Mucosa of descending colon (tissue), 3 donors: ENCODE measurements at regions not wholly inside any gene's neighbourhood (a gene's known extent, or its start where the extent isn't known, plus 50 kb on each side); places are given as distances from the start of the nearest gene placed in this dataset.

Experiments used
- ATAC-seq: fragments of 200-7000 bp; cut with Tn5 transposase; one replicate; pipeline ENCODE4 v1.9.1; 2020; ENCODE audit warnings: mild to moderate bottlenecking, moderate library complexity
- DNase-seq, 3 donors: peaks; one replicate each; pipeline ENCODE4 v3.0.0-alpha.2; 2020
- H3K36me3 ChIP-seq: fragments of 200-600 bp; one replicate; pipeline ENCODE4 v1.8.0; 2021; ENCODE audit warnings: low read depth, mild to moderate bottlenecking
- H3K4me1 ChIP-seq: fragments of 200-600 bp; one replicate; pipeline ENCODE4 v1.8.0; 2021; ENCODE audit warnings: low read depth, mild to moderate bottlenecking
- H3K4me3 ChIP-seq: fragments of 200-600 bp; one replicate; pipeline ENCODE4 v1.8.0; 2021; ENCODE audit warnings: mild to moderate bottlenecking
- H3K9me3 ChIP-seq: fragments of 200-600 bp; one replicate; pipeline ENCODE4 v1.8.0; 2021; ENCODE audit warnings: mild to moderate bottlenecking
- CTCF ChIP-seq: fragments of 200-600 bp; IDR thresholded peaks from one replicate; pipeline ENCODE4 v1.8.0; 2022; ENCODE audit warnings: antibody characterized with exemption, mild to moderate bottlenecking
- intact Hi-C, 2 donors: fragments of 100-400 bp; cut with DNase I in 1 of 2; cut with micrococcal nuclease in 1 of 2; formaldehyde crosslinking; loops; one replicate each; pipeline versions ENCODE4 v1.11.0 to v1.11.1; 2022; cut with DNase I, micrococcal nuclease
- donor health status: DM: no; HTN: no; CAD: no; lungs with moderate emphysema.
- donor health status: DM: no; HTN: no; CAD: no.
- donor health status: DM: no; HTN: yes; CAD: no.

- Histone ChIP-seq H3K9me3 (no peaks in the 10 kb centered on the region), H3K4me1 (no peaks in the 10 kb centered on the region), H3K4me3 (no peak overlapping the region), H3K36me3 (no peaks in the 10 kb centered on the region)
- DNase-seq = no peak
- intact Hi-C loops = no loop called here
- peak; percentile 25 for ATAC-seq
- TF ChIP-seq CTCF = no peak
Measured at GRCh38 chr16:5642011-5642410, 544.4 kb upstream of the EEF2KMT start.

GRCh38 chr16:5640883-5641282 is 543.3 kb upstream of the EEF2KMT start:
- no peak for ATAC-seq
- no peak for TF ChIP-seq CTCF
- intact Hi-C loops = no loop called here

GRCh38 chr16:5639531-5639930 is 541.9 kb upstream of the EEF2KMT start:
- DNase-seq (no peak), ATAC-seq (no peak)
- Histone ChIP-seq H3K4me1 (no peaks in the 10 kb centered on the region), H3K4me3 (no peak overlapping the region), H3K36me3 (no peaks in the 10 kb centered on the region), H3K9me3 (no peaks in the 10 kb centered on the region)
- no peak for TF ChIP-seq CTCF
- intact Hi-C loops = no loop called here

More at GRCh38 chr16:5640883-5641282, 543.3 kb upstream of the EEF2KMT start:
- no peaks in the 10 kb centered on the region for H3K36me3 ChIP-seq
- no peaks in the 10 kb centered on the region for H3K4me1 ChIP-seq
- no peak for DNase-seq
- no peaks in the 10 kb centered on the region for H3K9me3 ChIP-seq
- H3K4me3 ChIP-seq = no peak overlapping the region

- no peak for TF ChIP-seq CTCF
- H3K4me1 ChIP-seq = no peaks in the 10 kb centered on the region
- ATAC-seq (no peak), DNase-seq (no peak)
- intact Hi-C loops = no loop called here
- H3K4me3 ChIP-seq = no peak overlapping the region
- H3K36me3 ChIP-seq = no peaks in the 10 kb centered on the region
- H3K9me3 ChIP-seq = no peaks in the 10 kb centered on the region
Measured at GRCh38 chr16:5635331-5635730, 537.7 kb upstream of the EEF2KMT start.

GRCh38 chr16:5634666-5635180 is 537.1 kb upstream of the EEF2KMT start:
- intact Hi-C loops = no loop called here
- H3K4me3 ChIP-seq = no peak overlapping the region
- H3K9me3 ChIP-seq = no peaks in the 10 kb centered on the region
- no peak for TF ChIP-seq CTCF
- H3K4me1 ChIP-seq = no peaks in the 10 kb centered on the region
- H3K36me3 ChIP-seq = no peaks in the 10 kb centered on the region
- no peak for DNase-seq
- no peak for ATAC-seq

- Histone ChIP-seq H3K4me1 (no peaks in the 10 kb centered on the region), H3K4me3 (no peak overlapping the region), H3K9me3 (no peaks in the 10 kb centered on the region), H3K36me3 (no peaks in the 10 kb centered on the region)
- no peak for TF ChIP-seq CTCF
- ATAC-seq = no peak
- DNase-seq = no peak
- intact Hi-C loops = no loop called here
Measured at GRCh38 chr16:5633845-5634440, 536.3 kb upstream of the EEF2KMT start.
